Muscle of leg (tissue), 3 donors: ENCODE measurements at regions not wholly inside any gene's neighbourhood (a gene's known extent, or its start where the extent isn't known, plus 50 kb on each side); places are given as distances from the start of the nearest gene placed in this dataset.

Source experiments
- DNase-seq: peaks from one replicate; pipeline ENCODE4 v3.0.0; 2013
- H3K27ac ChIP-seq: one replicate; pipeline ENCODE4 v1.5.1; 2013; ENCODE audit warnings: mild to moderate bottlenecking, low read length, control low read depth
- H3K27me3 ChIP-seq: one replicate; pipeline ENCODE4 v1.6.1; 2013; ENCODE audit warnings: low read length; ENCODE audit not compliant: control insufficient read depth, insufficient read depth
- H3K36me3 ChIP-seq: one replicate; pipeline ENCODE4 v1.6.1; 2013; ENCODE audit warnings: low read length; ENCODE audit not compliant: control insufficient read depth, insufficient read depth
- H3K4me1 ChIP-seq: one replicate; pipeline ENCODE4 v1.6.1; 2013; ENCODE audit warnings: low read length; ENCODE audit not compliant: control insufficient read depth, insufficient read depth
- H3K4me3 ChIP-seq: one replicate; pipeline ENCODE4 v1.5.1; 2013; ENCODE audit warnings: low read length, control low read depth
- H3K9me3 ChIP-seq: replicated peaks from 2 replicates; pipeline ENCODE4 v1.6.1; 2013; ENCODE audit warnings: low read depth, low read length; ENCODE audit not compliant: control insufficient read depth
- WGBS: methylation state at CpG from one replicate; pipeline ENCODE4 v1.1.5; 2013; ENCODE audit warnings: missing lambda C conversion rate; ENCODE audit not compliant: insufficient coverage; 5-methylcytosine and 5-hydroxymethylcytosine counted together

GRCh38 chr7:118114175-118114574 is 69.8 kb upstream of the LSM8 start:
- H3K27ac ChIP-seq: no peak overlapping the region
- H3K9me3 ChIP-seq: no peaks in the 10 kb centered on the region
- H3K4me3 ChIP-seq: no peak overlapping the region
- no peaks in the 10 kb centered on the region for H3K27me3 ChIP-seq
- DNase-seq: no peak
- WGBS: 95% methylated on average over 9 of the region's 10 CpGs
- H3K4me1 ChIP-seq: no peaks in the 10 kb centered on the region
- H3K36me3 ChIP-seq: no peaks in the 10 kb centered on the region

GRCh38 chr7:118129041-118129795 is 54.7 kb upstream of the LSM8 start:
- Histone ChIP-seq H3K4me1 (no peaks in the 10 kb centered on the region), H3K27me3 (no peaks in the 10 kb centered on the region), H3K36me3 (no peaks in the 10 kb centered on the region), H3K27ac (no peak overlapping the region), H3K9me3 (peaks cover 1% of the 10 kb centered on the region), H3K4me3 (no peak overlapping the region)
- WGBS: no CpG with 5 or more reads among the region's 3 CpGs
- DNase-seq: no peak

GRCh38 chr7:118132764-118133163 is 51.2 kb upstream of the LSM8 start:
- Histone ChIP-seq H3K4me1 (no peaks in the 10 kb centered on the region), H3K36me3 (no peaks in the 10 kb centered on the region), H3K27me3 (no peaks in the 10 kb centered on the region), H3K27ac (no peak overlapping the region), H3K9me3 (peaks cover 4% of the 10 kb centered on the region), H3K4me3 (no peak overlapping the region)
- DNase-seq: no peak
- WGBS: no CpG with 5 or more reads among the region's 2 CpGs
